HEK293T (cell line): ENCODE measurements at regions not wholly inside any gene's neighbourhood (a gene's known extent, or its start where the extent isn't known, plus 50 kb on each side); places are given as distances from the start of the nearest gene placed in this dataset.
"Not testable (repeated sequence)": the region's sequence is repeated elsewhere in the genome, so short reads cannot be mapped to it uniquely, and the experiment has no call there.

Experiments used
- ARNT ChIP-seq: fragments of 450-650 bp; IDR thresholded peaks from 2 replicates; pipeline ENCODE4 v1.6.1; 2017; ENCODE audit warnings: mild to moderate bottlenecking
- BHLHE40 ChIP-seq: fragments of 450-650 bp; IDR thresholded peaks from 2 replicates; pipeline ENCODE4 v1.6.1; 2016; ENCODE audit warnings: mild to moderate bottlenecking, moderate library complexity, borderline replicate concordance
- CTBP1 ChIP-seq: fragments of 450-650 bp; IDR thresholded peaks from 2 replicates; pipeline ENCODE4 v1.6.1; 2016; ENCODE audit warnings: borderline replicate concordance
- ELF4 ChIP-seq: fragments of 450-650 bp; IDR thresholded peaks from 2 replicates; pipeline ENCODE4 v1.6.1; 2017; ENCODE audit warnings: antibody characterized with exemption
- FOXA1 ChIP-seq: fragments of 450-650 bp; IDR thresholded peaks from 2 replicates; pipeline ENCODE4 v1.6.1; 2016; ENCODE audit warnings: mild to moderate bottlenecking
- FOXK2 ChIP-seq: fragments of 450-650 bp; IDR thresholded peaks from 2 replicates; pipeline ENCODE4 v1.6.1; 2016; ENCODE audit warnings: mild to moderate bottlenecking
- FOXM1 ChIP-seq: fragments of 450-650 bp; IDR thresholded peaks from 2 replicates; pipeline ENCODE4 v1.6.1; 2017; ENCODE audit warnings: mild to moderate bottlenecking, borderline replicate concordance
- NFRKB ChIP-seq: fragments of 450-650 bp; IDR thresholded peaks from 2 replicates; pipeline ENCODE4 v1.6.1; 2016; ENCODE audit warnings: mild to moderate bottlenecking, moderate library complexity
- PKNOX1 ChIP-seq: fragments of 450-650 bp; IDR thresholded peaks from 2 replicates; pipeline ENCODE4 v1.6.1; 2016
- SP1 ChIP-seq: fragments of 450-650 bp; IDR thresholded peaks from 2 replicates; pipeline ENCODE4 v1.6.1; 2017
- ZNF384 ChIP-seq: fragments of 450-650 bp; IDR thresholded peaks from 2 replicates; pipeline ENCODE4 v1.6.1; 2016

- TF ChIP-seq FOXM1, FOXA1, ZNF384, CTBP1, BHLHE40, SP1, FOXK2, NFRKB, PKNOX1, ELF4, ARNT: not testable (repeated sequence)
Measured at GRCh38 chr17:20848869-20849443, 193.9 kb downstream of the USP22 start.
